ENCODE measurements at regions not wholly inside any gene's neighbourhood (a gene's known extent, or its start where the extent isn't known, plus 50 kb on each side); places are given as distances from the start of the nearest gene placed in this dataset.

- Histone ChIP-seq H4K20me1 (replicated peaks; ENCODE audit: control insufficient read depth, extremely low read depth, insufficient read depth, low read length) (no peaks in the 10 kb centered on the region), H3K27me3 (ENCODE audit: control insufficient read depth in 2 of 2, insufficient read depth in 2 of 2, low read length in 2 of 2) (no peaks in the 10 kb centered on the region), H3K79me2 (ENCODE audit: control insufficient read depth, insufficient read depth, low read length) (no peaks in the 10 kb centered on the region), H3K4me1 (ENCODE audit: control insufficient read depth, extremely low read depth, insufficient read depth, low read length) (no peaks in the 10 kb centered on the region), H3K9me1 (replicated peaks; ENCODE audit: control insufficient read depth, extremely low read depth, insufficient read depth, low read length) (no peaks in the 10 kb centered on the region), H3K27ac (ENCODE audit: insufficient read depth, low read depth, low read length) (no peak overlapping the region), H3K9ac (replicated peaks; ENCODE audit: extremely low read depth, insufficient read depth, low read length) (no peak overlapping the region), H3K9me3 (replicated peaks; ENCODE audit: control insufficient read depth, insufficient read depth, low read length) (no peaks in the 10 kb centered on the region), H3K36me3 (ENCODE audit: control insufficient read depth in 2 of 2, extremely low read depth in 1 of 2, insufficient read depth in 2 of 2, low read length in 2 of 2) (no peaks in the 10 kb centered on the region), H2AFZ (ENCODE audit: low read depth, low read length) (no peak overlapping the region), H3K4me3 (replicated peaks in 1 of 3; ENCODE audit: insufficient read depth in 1 of 3, low read depth in 1 of 3, low read length in 3 of 3) (no peak overlapping the region), H3K4me2 (ENCODE audit: insufficient read depth, low read length) (no peak overlapping the region)
- no peak for DNase-seq (ENCODE audit: low read depth, low spot score)
- dilution Hi-C loops (cut with MboI; ENCODE audit: extremely low pct_ligation_motif_present, low sequenced_read_pairs) (no loop called here), intact Hi-C loops (cut with micrococcal nuclease) (no loop called here)
- TF ChIP-seq MYC (IDR thresholded peaks at IDR 0.05; ENCODE audit: low read depth, low read length) (no peak), FOS (IDR thresholded peaks at IDR 0.05; ENCODE audit: borderline replicate concordance, insufficient read depth, low read length) (no peak), EZH2 (IDR thresholded peaks at IDR 0.05; ENCODE audit: borderline replicate concordance, low read depth, low read length, severe bottlenecking) (no peak), POLR2AphosphoS5 (IDR thresholded peaks at IDR 0.05; ENCODE audit: insufficient read depth, low read depth, low read length) (no peak), POLR2A (IDR thresholded peaks at IDR 0.05; ENCODE audit: low read depth, low read length) (no peak), MAX (IDR thresholded peaks at IDR 0.05; ENCODE audit: insufficient read depth, insufficient read length) (no peak), GATA2 (IDR thresholded peaks at IDR 0.05; ENCODE audit: insufficient read depth, insufficient read length, low read depth, low read length) (no peak), JUN (IDR thresholded peaks at IDR 0.05; ENCODE audit: borderline replicate concordance, insufficient read depth, insufficient read length, low read depth) (no peak)
- TF ChIP-seq, protein P1, sequence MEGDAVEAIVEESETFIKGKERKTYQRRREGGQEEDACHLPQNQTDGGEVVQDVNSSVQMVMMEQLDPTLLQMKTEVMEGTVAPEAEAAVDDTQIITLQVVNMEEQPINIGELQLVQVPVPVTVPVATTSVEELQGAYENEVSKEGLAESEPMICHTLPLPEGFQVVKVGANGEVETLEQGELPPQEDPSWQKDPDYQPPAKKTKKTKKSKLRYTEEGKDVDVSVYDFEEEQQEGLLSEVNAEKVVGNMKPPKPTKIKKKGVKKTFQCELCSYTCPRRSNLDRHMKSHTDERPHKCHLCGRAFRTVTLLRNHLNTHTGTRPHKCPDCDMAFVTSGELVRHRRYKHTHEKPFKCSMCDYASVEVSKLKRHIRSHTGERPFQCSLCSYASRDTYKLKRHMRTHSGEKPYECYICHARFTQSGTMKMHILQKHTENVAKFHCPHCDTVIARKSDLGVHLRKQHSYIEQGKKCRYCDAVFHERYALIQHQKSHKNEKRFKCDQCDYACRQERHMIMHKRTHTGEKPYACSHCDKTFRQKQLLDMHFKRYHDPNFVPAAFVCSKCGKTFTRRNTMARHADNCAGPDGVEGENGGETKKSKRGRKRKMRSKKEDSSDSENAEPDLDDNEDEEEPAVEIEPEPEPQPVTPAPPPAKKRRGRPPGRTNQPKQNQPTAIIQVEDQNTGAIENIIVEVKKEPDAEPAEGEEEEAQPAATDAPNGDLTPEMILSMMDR (IDR thresholded peaks at IDR 0.05; ENCODE audit: extremely low read depth in 1 of 2, insufficient read depth in 1 of 2, low read depth in 1 of 2, low read length in 2 of 2) = no peak
- CTCF ChIA-PET = no interaction called here
- POLR2A ChIA-PET = no interaction called here
- BruUV-seq (replicated peaks) = no TSS peak
- no peak for FAIRE-seq
Observed at GRCh38 chr12:127515941-127516340, 751.0 kb upstream of the TMEM132C start.

Data from endothelial cell of umbilical vein (primary cell).